IMR-90 (cell line): ENCODE measurements at regions not wholly inside any gene's neighbourhood (a gene's known extent, or its start where the extent isn't known, plus 50 kb on each side); places are given as distances from the start of the nearest gene placed in this dataset.

ENCODE experiments used
- ATAC-seq: fragments of 200-7000 bp; cut with Tn5 transposase; 2 replicates; pipeline ENCODE4 v1.9.1; 2020; ENCODE audit warnings: low read depth, mild to moderate bottlenecking, moderate library complexity
- BruUV-seq: library from RNA; stranded (reverse); fragments of 400-500 nt; replicated peaks from 2 replicates; lab custom pipeline; 2021; lab: Mats Ljungman, UMichigan
- CTCF ChIA-PET: fragments of 300-600 bp; formaldehyde crosslinking; extraction: SDS; loops from one replicate; lab custom pipeline; 2021; ENCODE audit warnings: antibody characterized with exemption; lab: Yijun Ruan, JAX
- POLR2A ChIA-PET: fragments of 300-600 bp; sonication (Branson Sonifier 250); formaldehyde crosslinking; loops from one replicate; lab custom pipeline; 2022; ENCODE audit warnings: antibody characterized with exemption; ENCODE audit not compliant: unreplicated experiment; lab: Charles Lee
- DNase-seq: peaks from one replicate; pipeline ENCODE4 v3.0.0; 2013
- H2AFZ ChIP-seq: replicated peaks from 2 replicates; pipeline ENCODE3; 2013; ENCODE audit warnings: low read length, mild to moderate bottlenecking; ENCODE audit not compliant: poor library complexity
- H2AK5ac ChIP-seq: 2 replicates; pipeline ENCODE4 v1.6.1; 2013; ENCODE audit warnings: low read depth, low read length, inconsistent platforms
- H2AK9ac ChIP-seq: replicated peaks from 2 replicates; pipeline ENCODE3; 2013; ENCODE audit warnings: mild to moderate bottlenecking, low read depth, low read length, moderate library complexity; ENCODE audit not compliant: poor library complexity
- H2BK120ac ChIP-seq: 2 replicates; pipeline ENCODE4 v1.6.1; 2013; ENCODE audit warnings: low read depth, low read length, inconsistent platforms
- H2BK15ac ChIP-seq: 3 replicates; pipeline ENCODE4 v1.6.1; 2013; ENCODE audit warnings: low read depth, low read length, inconsistent platforms
- H2BK20ac ChIP-seq: 2 replicates; pipeline ENCODE4 v1.6.1; 2013; ENCODE audit warnings: low read depth, mild to moderate bottlenecking, inconsistent platforms, low read length, moderate library complexity
- H2BK5ac ChIP-seq: 2 replicates; pipeline ENCODE4 v1.6.1; 2013; ENCODE audit warnings: mild to moderate bottlenecking, low read depth, low read length, inconsistent platforms; ENCODE audit not compliant: poor library complexity, severe bottlenecking
- H3K14ac ChIP-seq: replicated peaks from 2 replicates; pipeline ENCODE4 v1.6.1; 2013; ENCODE audit warnings: low read depth, low read length, inconsistent platforms
- H3K18ac ChIP-seq: 2 replicates; pipeline ENCODE4 v1.6.1; 2013; ENCODE audit warnings: low read depth, low read length, control low read depth
- H3K23ac ChIP-seq: 2 replicates; pipeline ENCODE4 v1.6.1; 2013; ENCODE audit warnings: low read depth, low read length, inconsistent platforms
- H3K27ac ChIP-seq: 2 replicates; pipeline ENCODE4 v1.5.1; 2013; ENCODE audit warnings: mild to moderate bottlenecking, control low read depth, low read length; ENCODE audit not compliant: insufficient read depth
- H3K27me3 ChIP-seq: 2 replicates; pipeline ENCODE4 v1.6.1; 2013; ENCODE audit warnings: low read length; ENCODE audit not compliant: control insufficient read depth, insufficient read depth
- H3K36me3 ChIP-seq: 2 replicates; pipeline ENCODE4 v1.6.1; 2013; ENCODE audit warnings: low read length, mixed read lengths; ENCODE audit not compliant: control insufficient read depth, insufficient read depth
- H3K4ac ChIP-seq: 2 replicates; pipeline ENCODE4 v1.6.1; 2013; ENCODE audit warnings: low read depth, low read length, inconsistent platforms
- H3K4me1 ChIP-seq: 2 replicates; pipeline ENCODE4 v1.6.1; 2013; ENCODE audit warnings: low read length, mixed read lengths; ENCODE audit not compliant: control insufficient read depth, insufficient read depth
- H3K4me2 ChIP-seq: 2 replicates; pipeline ENCODE4 v1.6.1; 2013; ENCODE audit warnings: low read depth, mild to moderate bottlenecking, control low read depth, low read length, moderate library complexity
- H3K4me3 ChIP-seq: 2 replicates; pipeline ENCODE4 v1.5.1; 2013; ENCODE audit warnings: low read depth, mild to moderate bottlenecking, control low read depth, low read length, moderate library complexity; ENCODE audit not compliant: insufficient read depth
- H3K56ac ChIP-seq: 2 replicates; pipeline ENCODE4 v1.6.1; 2013; ENCODE audit warnings: low read length, inconsistent platforms; ENCODE audit not compliant: insufficient read depth; ENCODE audit errors: extremely low read depth
- H3K79me1 ChIP-seq, 2 experiments: 2 replicates each; pipeline ENCODE4 v1.6.1; 2013; ENCODE audit warnings: low read length in 2 of 2, inconsistent platforms in 1 of 2, low read depth in 1 of 2
- H3K9ac ChIP-seq: 2 replicates; pipeline ENCODE4 v1.6.1; 2013; ENCODE audit warnings: low read depth, low read length, control low read depth
- H3K9me1 ChIP-seq: 2 replicates; pipeline ENCODE4 v1.6.1; 2013; ENCODE audit warnings: low read length, inconsistent platforms; ENCODE audit not compliant: insufficient read depth
- H3K9me3 ChIP-seq: 2 replicates; pipeline ENCODE4 v1.6.1; 2013; ENCODE audit warnings: low read length; ENCODE audit not compliant: control insufficient read depth, insufficient read depth
- H4K20me1 ChIP-seq: 2 replicates; pipeline ENCODE4 v1.6.1; 2013; ENCODE audit warnings: low read length, inconsistent platforms; ENCODE audit not compliant: insufficient read depth
- H4K5ac ChIP-seq: 2 replicates; pipeline ENCODE4 v1.6.1; 2013; ENCODE audit warnings: mild to moderate bottlenecking, low read depth, low read length, control low read depth
- H4K8ac ChIP-seq, 2 experiments: 2 replicates each; pipeline ENCODE4 v1.6.1; 2013; ENCODE audit warnings: low read depth in 2 of 2, low read length in 2 of 2, control low read depth in 1 of 2, inconsistent platforms in 1 of 2
- H4K91ac ChIP-seq: 2 replicates; pipeline ENCODE4 v1.6.1; 2013; ENCODE audit warnings: low read depth, low read length, inconsistent platforms; ENCODE audit not compliant: insufficient read depth
- BHLHE40 ChIP-seq: fragments of 150-350 bp; IDR thresholded peaks from 2 replicates; pipeline ENCODE4 v1.6.1; 2016; ENCODE audit warnings: mild to moderate bottlenecking, low read depth, low read length
- CEBPB ChIP-seq: IDR thresholded peaks from 2 replicates; pipeline ENCODE4 v1.6.1; 2012; ENCODE audit warnings: low read depth, low read length, improper control_type of control experiment
- CHD1 ChIP-seq: IDR thresholded peaks from 2 replicates; pipeline ENCODE4 v1.6.1; 2012; ENCODE audit warnings: low read depth, low read length, improper control_type of control experiment
- CTCF ChIP-seq: conservative IDR thresholded peaks from 2 replicates; pipeline ENCODE4 v1.5.1; 2012; ENCODE audit warnings: mild to moderate bottlenecking, low read depth, low read length, improper control_type of control experiment
- ELK1 ChIP-seq: fragments of 150-350 bp; IDR thresholded peaks from 2 replicates; pipeline ENCODE4 v1.6.1; 2016; ENCODE audit warnings: low read depth, mild to moderate bottlenecking, low read length, moderate library complexity, borderline replicate concordance
- FOS ChIP-seq: fragments of 150-350 bp; IDR thresholded peaks from 2 replicates; pipeline ENCODE4 v1.6.1; 2016; ENCODE audit warnings: low read depth, low read length
- MAFK ChIP-seq: IDR thresholded peaks from 2 replicates; pipeline ENCODE4 v1.6.1; 2012; ENCODE audit warnings: low read depth, low read length, improper control_type of control experiment
- MAZ ChIP-seq: IDR thresholded peaks from 2 replicates; pipeline ENCODE4 v1.6.1; 2012; ENCODE audit warnings: low read depth, mild to moderate bottlenecking, low read length, improper control_type of control experiment, moderate library complexity, borderline replicate concordance
- MXI1 ChIP-seq: IDR thresholded peaks from 2 replicates; pipeline ENCODE4 v1.6.1; 2012; ENCODE audit warnings: low read depth, mild to moderate bottlenecking, low read length, moderate library complexity, borderline replicate concordance
- NFE2L2 ChIP-seq: fragments of 150-350 bp; IDR thresholded peaks from 2 replicates; pipeline ENCODE4 v1.6.1; 2016; ENCODE audit warnings: low read depth, mild to moderate bottlenecking, low read length
- POLR2A ChIP-seq: IDR thresholded peaks from 2 replicates; pipeline ENCODE4 v1.6.1; 2012; ENCODE audit warnings: mild to moderate bottlenecking, low read depth, low read length
- RAD21 ChIP-seq: IDR thresholded peaks from 2 replicates; pipeline ENCODE4 v1.6.1; 2012; ENCODE audit warnings: low read length, improper control_type of control experiment
- RFX5 ChIP-seq: IDR thresholded peaks from 2 replicates; pipeline ENCODE4 v1.8.0; 2012; ENCODE audit warnings: low read depth, mild to moderate bottlenecking, low read length, moderate library complexity
- SMC3 ChIP-seq: fragments of 150-350 bp; IDR thresholded peaks from 2 replicates; pipeline ENCODE4 v1.6.1; 2016; ENCODE audit warnings: low read depth, mild to moderate bottlenecking, antibody characterized with exemption, low read length, moderate library complexity
- USF2 ChIP-seq: fragments of 150-350 bp; IDR thresholded peaks from 2 replicates; pipeline ENCODE4 v1.6.1; 2017; ENCODE audit warnings: mild to moderate bottlenecking, antibody characterized with exemption, low read length, low read depth
- WGBS, 2 experiments: methylation state at CpG; one replicate each; pipeline versions ENCODE4 v1.1.5 to v1.1.7; 2013; ENCODE audit warnings: missing lambda C conversion rate in 2 of 2; ENCODE audit not compliant: insufficient read length in 1 of 2; ENCODE audit errors: extremely low coverage in 2 of 2; 5-methylcytosine and 5-hydroxymethylcytosine counted together
- dilution Hi-C: fragments of 300-500 bp; cut with HindIII; formaldehyde crosslinking; loops from one replicate; pipeline ENCODE4 v1.14.3; 2018; ENCODE audit warnings: low sequenced_read_pairs; ENCODE audit not compliant: unreplicated experiment
- in situ Hi-C: fragments of 300-500 bp; cut with MboI; formaldehyde crosslinking; loops from 3 replicates; pipeline ENCODE4 v1.14.3; 2019; ENCODE audit warnings: low sequenced_read_pairs, inconsistent platforms, mixed read lengths
- intact Hi-C: fragments of 100-400 bp; cut with micrococcal nuclease; formaldehyde crosslinking; loops from 2 replicates; pipeline ENCODE4 v1.10.0; 2022

- no peak overlapping the region for H2AFZ ChIP-seq
- no peak overlapping the region for H2BK15ac ChIP-seq
- ChIA-PET POLR2A (no interaction called here), CTCF (no interaction called here)
- H3K36me3 ChIP-seq: no peaks in the 10 kb centered on the region
- H2AK9ac ChIP-seq: no peak overlapping the region
- H3K9ac ChIP-seq: no peak overlapping the region
- no peaks in the 10 kb centered on the region for H4K20me1 ChIP-seq
- in situ Hi-C loops (loop anchor here (25.0 kb wide), 1 partner anchor 382 kb away; no protein-coding TSS in a partner anchor), intact Hi-C loops (no loop called here), dilution Hi-C loops (no loop called here)
- no peak for TF ChIP-seq FOS
- no peak for TF ChIP-seq MAFK
- no peak for TF ChIP-seq RFX5
- TF ChIP-seq USF2: no peak
- no peak for TF ChIP-seq MAZ
- TF ChIP-seq CHD1: no peak
- no peak for TF ChIP-seq POLR2A
- TF ChIP-seq BHLHE40: no peak
- TF ChIP-seq RAD21: no peak
- TF ChIP-seq NFE2L2: no peak
- TF ChIP-seq CEBPB: no peak
- TF ChIP-seq CTCF: no peak
- no peak for TF ChIP-seq MXI1
- TF ChIP-seq ELK1: no peak
- TF ChIP-seq SMC3: no peak
- no peak overlapping the region for H4K5ac ChIP-seq
- no peak overlapping the region for H2BK5ac ChIP-seq
- peaks cover 0 to 2% of the 10 kb centered on the region in 2 experiments; a peak in 1 of 4 replicates for H3K79me1 ChIP-seq
- no peak overlapping the region for H3K56ac ChIP-seq
- ATAC-seq (no peak), DNase-seq (no peak)
- peaks cover 3% of the 10 kb centered on the region for H3K9me1 ChIP-seq
- no peak overlapping the region for H3K4ac ChIP-seq
- H3K4me2 ChIP-seq: no peak overlapping the region
- no CpG with 5 or more reads among the region's 3 CpGs for WGBS, 2 experiments
- H2BK120ac ChIP-seq: no peak overlapping the region
- no peaks in the 10 kb centered on the region for H3K9me3 ChIP-seq
- no peak overlapping the region for H3K14ac ChIP-seq
- no TSS peak for BruUV-seq
- H2BK20ac ChIP-seq: no peak overlapping the region
- no peaks in the 10 kb centered on the region for H3K27me3 ChIP-seq
- H3K23ac ChIP-seq: no peak overlapping the region
- H3K18ac ChIP-seq: no peak overlapping the region
- peaks cover 7% of the 10 kb centered on the region; the same call in 1 of the 2 replicates for H3K4me1 ChIP-seq
- no peak overlapping the region for H4K8ac ChIP-seq
- no peak overlapping the region for H2AK5ac ChIP-seq
- H3K4me3 ChIP-seq: no peak overlapping the region
- H4K91ac ChIP-seq: no peak overlapping the region
- H3K27ac ChIP-seq: no peak overlapping the region
Measured at GRCh38 chr12:65694130-65694529, 130.2 kb upstream of the HMGA2 start.
